ENCODE measurements at regions not wholly inside any gene's neighbourhood (a gene's known extent, or its start where the extent isn't known, plus 50 kb on each side); places are given as distances from the start of the nearest gene placed in this dataset.
"Not testable (repeated sequence)": the region's sequence is repeated elsewhere in the genome, so short reads cannot be mapped to it uniquely, and the experiment has no call there.

DNA sequence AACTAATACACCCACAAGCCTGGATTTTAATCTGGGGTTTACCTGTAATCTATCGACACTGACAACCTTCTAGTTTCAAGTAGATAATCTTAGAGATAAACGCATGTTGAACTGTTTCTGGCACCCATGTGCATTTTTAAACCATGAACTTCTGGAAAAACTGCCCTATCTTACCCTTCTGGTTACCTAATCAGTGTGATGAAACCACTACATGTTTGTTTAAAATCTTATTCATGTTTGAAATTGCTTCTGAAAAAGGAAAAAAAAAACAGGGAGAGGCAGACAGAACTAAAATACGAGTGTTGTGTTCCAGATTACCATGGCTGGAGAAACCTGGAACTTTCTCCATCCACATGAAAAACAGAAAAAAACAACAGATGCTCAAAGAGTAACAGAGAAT lies 139.3 kb downstream of the MID1IP1 start:
- no peak for DNase-seq (ENCODE audit: low read depth)

DNA sequence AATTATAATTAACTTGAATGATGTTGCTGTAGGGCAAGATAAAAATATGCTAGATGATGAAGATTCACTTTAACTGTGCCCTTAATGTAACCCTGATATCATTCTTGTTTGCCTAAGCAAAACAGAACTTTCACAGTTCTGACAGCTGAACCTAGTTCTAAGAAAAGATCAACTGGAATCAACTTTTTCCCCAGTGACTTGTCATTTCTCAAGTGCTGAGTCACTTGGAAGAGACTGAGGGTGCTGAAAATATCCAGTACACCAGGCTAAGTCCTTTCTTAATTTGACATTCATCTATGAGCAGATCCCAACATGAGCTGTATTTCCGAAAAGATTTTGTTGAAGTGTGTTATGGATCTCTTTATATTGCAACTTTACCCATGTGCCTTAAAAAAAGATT lies 140.4 kb downstream of the MID1IP1 start:
- no peak for DNase-seq (ENCODE audit: low read depth)

DNA sequence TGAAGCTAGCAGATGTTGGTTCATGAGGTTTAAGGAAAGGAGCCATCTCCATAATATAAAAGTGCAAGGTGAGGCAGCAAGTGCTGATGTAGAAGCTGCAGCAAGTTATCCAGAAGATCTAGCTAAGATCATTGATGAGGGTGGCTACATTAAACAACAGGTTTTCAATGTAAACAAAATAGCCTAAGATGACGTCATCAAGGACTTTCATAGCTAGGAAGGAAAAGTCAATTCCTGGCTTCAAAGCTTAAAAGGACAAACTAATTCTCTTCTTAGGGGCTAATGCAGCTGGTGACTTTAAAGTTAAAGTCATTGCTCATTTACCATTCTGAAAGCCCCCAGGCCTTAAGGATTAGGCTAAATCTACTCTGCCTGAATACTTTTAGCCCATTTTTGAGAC lies 141.9 kb downstream of the MID1IP1 start:
- no peak for DNase-seq (ENCODE audit: low read depth)

DNA sequence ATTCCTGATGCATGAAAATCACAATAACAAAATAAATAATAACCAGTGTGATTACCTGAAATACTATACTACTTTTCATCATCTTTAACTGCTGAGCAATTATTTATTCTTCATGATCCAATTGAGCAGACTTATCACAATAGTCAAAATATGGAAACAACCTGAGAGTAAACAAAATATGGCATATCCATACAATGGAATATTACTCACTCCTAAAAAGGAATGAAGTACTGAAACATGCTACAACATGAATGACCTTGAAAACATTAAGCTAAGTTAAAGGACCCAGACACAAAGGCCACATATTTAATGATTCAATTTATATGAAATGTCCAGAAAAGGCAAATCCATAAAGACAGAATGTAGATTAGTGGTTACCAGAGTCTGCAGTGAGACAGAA lies 146.8 kb downstream of the MID1IP1 start:
- DNase-seq (ENCODE audit: low read depth): no peak

DNA sequence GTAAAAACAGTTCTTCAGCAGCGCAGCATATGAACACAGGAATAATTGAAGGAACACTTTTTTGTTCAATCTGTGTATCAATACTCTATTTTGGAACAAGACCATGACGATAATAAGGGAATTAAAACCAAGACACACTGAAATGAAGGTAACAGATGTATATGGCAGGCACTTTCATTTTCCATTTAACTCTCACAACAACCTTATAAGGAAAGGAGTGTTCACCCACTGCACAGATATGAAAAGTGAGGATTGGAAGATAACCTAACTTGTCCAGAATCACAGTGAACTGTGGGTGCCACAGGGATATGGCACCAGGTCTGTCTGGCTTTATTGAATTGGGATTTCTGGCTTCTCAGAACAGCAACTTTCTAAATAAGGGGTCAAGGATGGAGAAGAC lies 153.3 kb downstream of the MID1IP1 start:
- no peak for DNase-seq (ENCODE audit: low read depth)

DNA sequence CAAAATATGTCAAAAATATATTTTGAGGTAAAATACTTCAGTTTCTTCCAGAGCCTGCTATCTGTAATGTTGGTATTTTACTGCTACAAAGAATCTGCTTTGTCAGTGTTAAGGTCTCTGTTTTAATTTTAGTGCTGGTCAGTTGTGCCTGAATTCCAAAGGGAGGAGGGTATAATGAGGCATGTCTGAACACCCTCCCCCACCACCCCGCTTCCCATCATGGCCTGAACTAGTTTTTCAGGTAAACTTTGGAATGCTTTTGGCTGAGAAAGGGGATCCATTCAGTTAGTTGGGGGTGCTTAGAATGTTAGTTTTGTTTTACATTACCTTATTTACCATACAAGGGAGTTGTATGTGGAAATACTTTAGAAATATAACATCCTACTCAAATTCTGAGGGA lies 158.5 kb downstream of the MID1IP1 start:
- DNase-seq (ENCODE audit: low read depth): no peak

DNA sequence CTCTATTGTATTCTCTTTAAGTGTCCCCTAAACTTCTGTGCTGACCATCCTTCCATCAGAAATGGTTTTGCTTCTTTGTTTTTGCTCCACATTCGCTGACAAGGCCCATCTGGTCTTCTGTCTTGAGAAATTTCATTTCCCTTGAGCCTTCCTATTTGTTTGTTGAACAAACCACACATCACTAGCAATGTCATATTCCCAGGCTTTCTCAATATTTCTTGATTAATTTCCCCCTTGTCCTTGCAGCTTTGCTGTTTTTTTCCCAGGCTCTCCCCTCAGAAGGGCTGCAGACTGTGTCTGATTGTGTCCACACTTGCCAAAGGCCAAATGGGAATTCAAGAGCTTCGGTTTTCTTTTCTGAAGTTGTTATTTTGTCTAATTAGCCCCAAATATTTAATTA lies 158.9 kb downstream of the MID1IP1 start:
- no peak for DNase-seq (ENCODE audit: low read depth)

DNA sequence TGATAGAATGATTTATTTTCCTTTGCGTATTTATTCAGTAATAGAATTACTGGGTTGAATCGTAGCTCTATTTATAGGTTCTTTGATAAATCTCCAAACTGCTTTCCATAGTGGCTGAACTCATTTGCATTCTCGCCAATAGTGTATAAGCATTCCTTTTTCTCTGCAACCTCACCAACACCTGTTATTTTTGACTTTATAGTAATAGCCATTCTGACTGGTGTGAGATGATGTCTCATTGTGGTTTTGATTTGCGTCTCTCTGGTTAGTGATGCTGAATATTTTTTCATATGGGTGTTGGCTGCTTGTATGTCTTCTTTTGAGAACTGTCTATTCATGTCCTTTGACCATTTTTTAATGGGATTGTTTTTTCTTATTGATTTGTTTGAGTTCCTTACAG lies 160.7 kb downstream of the MID1IP1 start:
- DNase-seq (ENCODE audit: low read depth): no peak

DNA sequence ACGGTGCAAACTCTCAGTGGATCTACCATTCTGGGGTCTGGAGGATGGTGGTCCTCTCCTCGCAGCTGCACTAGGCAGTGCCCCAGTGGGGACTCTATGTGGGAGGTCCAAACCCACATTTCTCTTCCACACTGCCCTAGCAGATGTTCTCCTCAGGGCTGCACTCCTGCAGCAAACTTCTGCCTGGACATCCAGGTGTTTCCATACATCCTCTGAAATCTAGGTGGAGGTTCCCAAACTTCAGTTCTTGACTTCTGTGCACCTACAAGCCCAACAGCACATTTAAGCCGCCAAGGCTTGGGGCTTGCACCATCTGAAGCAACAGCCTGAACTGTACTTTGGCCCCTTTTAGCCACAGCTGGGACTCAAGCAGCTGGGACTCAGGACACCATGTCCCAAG lies 162.0 kb downstream of the MID1IP1 start:
- DNase-seq (ENCODE audit: low read depth): not testable (repeated sequence)

DNA sequence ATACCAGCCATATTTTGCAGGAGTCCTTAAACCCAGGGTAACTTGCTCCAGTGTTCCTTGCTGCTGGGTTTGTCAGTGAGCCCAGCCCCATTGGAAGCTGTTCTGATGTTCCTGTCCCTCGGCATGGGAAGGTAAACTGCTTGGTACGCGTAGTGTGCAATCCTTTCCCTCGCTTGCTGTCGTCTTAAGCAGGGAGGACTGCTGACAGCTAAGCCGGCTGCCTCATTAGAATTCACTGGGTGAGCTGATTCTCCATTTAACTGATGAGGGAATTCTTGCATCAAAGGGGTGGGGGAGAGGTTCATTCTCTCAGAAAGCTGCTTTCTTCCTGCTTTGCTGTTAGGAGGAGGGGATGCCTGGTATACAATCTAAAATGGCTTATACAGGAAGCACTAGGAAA lies 164.6 kb downstream of the MID1IP1 start:
- DNase-seq (ENCODE audit: low read depth): no peak

DNA sequence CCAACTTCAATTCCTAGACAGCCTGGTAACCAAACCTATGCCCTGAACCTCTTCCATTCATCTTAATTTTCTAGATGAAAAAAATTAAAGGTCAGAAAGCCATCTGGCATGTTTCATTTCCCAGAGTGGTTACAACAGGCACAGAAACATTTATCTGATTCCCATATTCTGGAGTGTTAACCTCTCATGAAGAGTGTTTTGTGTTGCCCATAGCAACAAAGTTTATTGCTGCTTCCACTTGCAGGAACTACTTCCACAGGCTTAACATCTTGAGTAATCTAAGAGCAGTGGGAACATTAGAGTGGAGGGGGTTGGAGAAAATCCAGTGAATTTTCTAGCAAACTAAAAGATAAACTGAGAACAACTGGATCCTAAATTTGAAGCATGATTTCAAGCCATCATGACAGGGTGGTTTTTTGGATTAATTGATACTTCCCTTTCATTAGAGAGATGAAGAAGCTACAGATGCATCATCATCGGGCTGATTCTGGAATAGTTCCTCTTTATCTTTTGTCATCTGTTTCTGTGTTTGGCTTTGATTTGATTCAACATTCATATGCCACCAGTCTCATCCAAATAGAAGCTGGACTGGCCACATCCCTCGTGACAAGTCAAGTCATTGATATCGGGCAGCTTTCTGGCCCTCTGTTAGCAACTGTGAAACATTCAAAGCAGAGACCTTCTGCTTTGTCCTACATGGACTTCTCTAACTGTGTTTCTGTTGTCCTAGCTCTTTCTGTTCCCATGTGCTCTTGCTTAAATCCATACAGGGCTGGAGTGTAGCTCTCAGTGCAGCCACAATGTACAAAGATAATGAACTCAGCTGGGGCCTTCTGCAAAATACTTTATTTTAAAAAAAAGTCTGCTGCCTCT lies 167.3 kb downstream of the MID1IP1 start:
- DNase-seq (ENCODE audit: low read depth): no peak

DNA sequence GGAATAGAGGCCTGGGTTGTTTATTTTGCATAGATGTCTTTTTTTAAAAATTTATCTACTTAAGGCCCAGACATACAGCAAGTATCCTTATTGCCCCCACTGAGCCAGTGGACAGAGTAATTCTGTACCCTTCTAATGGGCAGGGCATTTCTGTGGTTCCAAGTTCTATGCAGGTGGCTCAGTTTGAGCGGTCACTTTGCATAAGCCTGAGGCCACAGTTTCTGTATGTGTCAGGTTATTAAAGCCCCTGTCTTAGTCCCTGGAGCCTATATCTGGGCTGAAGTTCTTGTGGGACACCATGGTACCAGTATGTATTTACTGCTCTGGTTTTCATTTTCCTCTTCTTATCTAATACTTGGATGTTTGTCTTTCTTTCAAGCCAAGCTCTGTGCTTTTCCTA lies 168.8 kb downstream of the MID1IP1 start:
- DNase-seq (ENCODE audit: low read depth): no peak

DNA sequence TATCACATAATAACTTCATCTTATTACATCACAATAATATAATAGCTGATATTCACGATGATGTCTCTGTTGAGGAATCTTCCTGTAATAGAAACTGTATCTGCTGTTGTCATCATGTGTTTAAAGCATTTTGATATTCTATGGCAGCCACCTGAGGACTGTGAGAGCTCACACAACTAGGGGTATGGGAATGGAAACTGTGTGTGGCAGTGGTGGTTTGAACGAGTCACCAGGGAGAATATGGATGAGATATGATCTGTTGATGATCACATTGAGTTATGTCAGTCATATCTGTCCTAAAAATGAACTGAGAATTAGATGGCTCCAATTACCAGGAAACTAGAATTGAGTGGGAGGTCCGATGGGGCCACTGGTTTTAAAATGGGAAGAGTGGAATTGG lies 169.6 kb downstream of the MID1IP1 start:
- DNase-seq (ENCODE audit: low read depth): no peak

DNA sequence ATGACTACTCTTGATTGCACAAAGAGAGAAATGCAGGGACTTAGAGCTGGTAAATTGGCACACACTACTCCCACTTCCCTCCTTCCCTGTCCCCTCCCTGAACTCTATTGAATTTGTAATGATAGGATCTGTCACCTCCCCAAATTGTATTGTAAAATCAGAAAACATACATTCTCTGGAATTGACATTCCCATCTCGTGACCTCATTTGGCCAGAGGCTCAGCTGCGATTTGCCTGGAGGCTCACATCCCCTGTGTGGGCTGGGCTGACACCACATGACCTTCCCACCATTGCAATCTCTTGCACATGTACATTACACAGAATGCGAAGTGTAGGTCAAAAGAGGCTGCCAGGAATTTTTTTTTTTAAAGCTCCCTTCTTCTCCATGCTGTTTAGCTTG lies 172.1 kb downstream of the MID1IP1 start:
- DNase-seq (ENCODE audit: low read depth): no peak

DNA sequence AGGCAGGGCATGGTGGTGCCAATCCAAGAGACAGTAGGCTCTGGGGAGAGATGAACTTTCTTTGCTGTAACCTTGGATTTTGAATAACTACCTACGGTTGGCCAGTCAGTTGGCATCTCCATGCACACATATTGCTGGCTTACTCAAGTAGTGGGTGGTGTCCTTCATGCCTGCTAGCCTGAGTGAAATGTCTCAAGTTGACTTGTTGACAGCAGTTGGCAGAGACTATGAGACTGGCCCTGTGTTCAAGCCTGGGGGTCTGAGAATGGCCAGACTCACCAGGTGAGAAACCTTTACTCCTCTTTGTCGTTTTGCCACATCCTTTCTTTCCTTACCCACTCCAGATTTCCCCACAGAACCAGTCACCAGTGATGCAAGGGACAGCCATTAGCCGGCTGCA lies 173.3 kb downstream of the MID1IP1 start:
- DNase-seq (ENCODE audit: low read depth): no peak

DNA sequence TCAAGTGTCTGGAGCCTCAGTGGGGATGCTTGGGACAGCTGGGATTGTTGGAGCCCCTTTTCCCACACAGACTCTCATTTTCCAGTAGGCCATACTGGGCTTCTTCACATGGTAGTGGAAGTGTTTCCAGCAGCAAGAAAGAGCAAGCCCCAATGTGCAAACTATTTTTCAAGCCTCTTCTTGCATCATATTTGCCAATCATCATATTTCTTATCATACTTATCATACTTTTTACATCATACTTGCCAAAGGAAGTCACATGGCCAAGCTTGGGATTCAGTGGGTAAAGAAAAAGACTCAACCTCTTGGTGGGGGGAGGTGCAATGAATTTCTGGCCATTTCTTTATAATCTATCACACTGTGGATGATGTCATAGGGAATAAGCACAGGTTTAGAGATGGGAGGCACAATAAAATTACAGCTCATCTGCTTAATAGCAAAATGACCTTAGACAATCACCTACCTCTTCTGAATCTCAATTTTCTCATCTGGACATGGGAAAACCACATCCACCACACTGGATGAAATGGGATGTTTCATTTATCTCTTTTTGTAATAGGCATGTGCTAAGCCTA lies 174.2 kb downstream of the MID1IP1 start:
- no peak for DNase-seq (ENCODE audit: low read depth)

DNA sequence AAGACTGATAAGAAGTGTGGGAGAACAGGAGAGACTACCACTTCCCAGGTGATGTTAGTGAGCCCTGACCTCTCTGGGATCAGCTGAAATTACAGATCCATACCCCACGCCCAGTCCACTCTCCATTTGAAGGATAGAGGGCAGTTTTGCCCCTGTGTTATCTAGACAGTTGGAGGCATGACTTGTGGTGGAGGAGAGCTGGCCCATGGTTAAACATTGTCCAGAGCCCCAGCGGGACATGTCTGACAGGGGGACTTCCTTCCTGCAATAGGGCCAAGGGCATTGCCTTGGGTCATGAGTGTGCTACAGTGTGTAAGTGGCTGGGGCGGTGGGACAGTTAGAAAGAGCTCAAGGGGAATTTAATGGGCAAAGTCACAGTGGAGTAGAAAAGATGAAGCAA lies 181.1 kb downstream of the MID1IP1 start:
- DNase-seq (ENCODE audit: low read depth): no peak

DNA sequence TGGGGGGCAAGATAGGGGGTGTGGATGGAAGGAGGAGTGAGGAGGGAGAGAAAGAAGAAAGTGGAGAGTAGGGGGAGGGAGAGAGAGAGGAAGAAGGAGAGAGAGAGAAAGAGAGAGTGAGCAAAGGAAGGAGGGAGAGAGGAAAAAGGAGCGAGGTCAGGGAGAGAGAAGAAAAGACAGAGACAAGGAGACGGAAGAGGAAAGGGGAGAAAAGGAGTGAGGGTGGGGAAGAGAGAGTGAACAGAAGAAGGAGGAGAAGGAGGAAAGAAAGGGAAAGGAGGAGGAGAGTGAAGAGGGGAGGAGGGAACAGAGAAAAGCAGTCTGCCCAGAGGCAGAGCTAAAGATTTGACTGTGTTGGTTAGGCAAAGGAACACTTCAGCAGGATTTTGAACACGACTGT lies 181.6 kb downstream of the MID1IP1 start:
- no peak for DNase-seq (ENCODE audit: low read depth)

DNA sequence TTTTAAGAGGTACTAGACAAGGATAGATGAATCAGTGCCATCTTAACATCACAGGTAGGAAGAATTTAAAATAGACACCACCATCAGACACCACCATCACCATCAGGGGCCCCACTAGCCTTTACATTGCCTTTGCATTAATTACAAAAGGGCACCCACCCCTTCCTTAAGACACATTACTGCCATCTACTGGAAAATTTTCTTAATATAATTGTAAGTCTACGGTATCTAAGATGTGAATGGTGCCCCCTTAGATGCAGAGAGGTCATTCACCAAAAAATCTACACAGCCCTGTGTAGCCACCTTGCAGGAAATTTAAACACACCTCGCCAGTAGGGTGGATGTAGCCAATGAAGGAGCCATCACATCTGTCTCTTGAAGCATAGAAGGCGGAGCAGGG lies 184.1 kb downstream of the MID1IP1 start:
- DNase-seq (ENCODE audit: low read depth): no peak

DNA sequence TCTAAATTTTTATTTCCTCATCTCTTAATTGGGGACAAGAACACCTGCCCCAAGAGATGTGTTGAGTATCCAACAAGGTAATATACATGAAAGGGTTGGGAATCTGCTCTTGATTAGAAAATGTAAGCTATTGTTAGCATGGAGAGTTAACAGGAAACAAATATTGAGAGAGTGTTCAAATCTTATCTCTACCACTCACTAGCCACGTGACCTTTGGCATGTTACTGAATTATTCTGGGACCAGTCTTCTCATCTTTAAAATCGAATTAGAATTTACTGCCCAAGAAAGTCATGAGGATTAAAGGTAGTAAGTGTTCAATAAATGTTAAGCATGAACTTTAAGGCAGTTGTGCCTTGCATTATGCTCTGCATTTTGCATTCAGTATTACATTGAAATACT lies 184.7 kb downstream of the MID1IP1 start:
- DNase-seq (ENCODE audit: low read depth): no peak

DNA sequence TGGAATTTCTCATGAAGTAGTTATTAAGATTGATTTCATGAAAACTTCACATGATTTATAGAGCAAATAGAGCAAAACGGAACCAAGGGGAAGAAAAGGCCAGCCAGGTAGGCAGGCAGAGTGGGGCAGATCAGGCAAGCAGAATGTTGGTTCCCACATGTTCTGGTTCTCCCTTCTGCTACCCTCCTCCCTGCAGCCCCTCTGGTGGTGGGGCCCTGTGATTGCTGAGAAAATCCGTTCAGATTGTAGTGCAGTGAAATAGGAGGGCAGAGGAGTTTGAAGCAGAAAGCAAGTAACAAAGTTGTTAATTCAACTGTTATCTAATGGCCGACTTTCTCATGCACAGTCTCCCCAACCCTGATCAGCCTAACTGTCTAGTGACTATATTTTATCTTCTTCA lies 185.3 kb downstream of the MID1IP1 start:
- no peak for DNase-seq (ENCODE audit: low read depth)

DNA sequence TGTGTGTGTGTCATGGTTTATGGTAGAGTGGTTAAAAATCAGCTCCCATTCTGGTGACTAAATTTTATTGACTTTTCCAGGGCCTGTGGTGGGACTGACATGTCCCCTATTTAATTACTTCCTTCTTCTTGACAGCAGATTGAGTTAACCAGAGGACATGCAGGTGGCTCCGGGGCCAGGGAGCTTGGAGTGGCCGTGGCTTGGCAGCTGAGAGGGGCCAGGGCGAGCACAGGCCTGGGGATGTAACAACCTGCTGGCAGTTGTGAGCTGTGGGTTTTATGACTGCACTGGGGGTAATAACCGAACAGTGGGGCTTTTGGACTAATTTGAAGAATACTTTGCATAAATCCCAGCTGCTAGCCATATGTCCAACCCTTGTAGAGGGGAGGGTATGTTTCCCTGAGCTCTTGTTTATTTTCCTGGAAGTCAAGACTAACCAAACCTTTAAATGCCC lies 186.0 kb downstream of the MID1IP1 start:
- DNase-seq (ENCODE audit: low read depth): no peak

DNA sequence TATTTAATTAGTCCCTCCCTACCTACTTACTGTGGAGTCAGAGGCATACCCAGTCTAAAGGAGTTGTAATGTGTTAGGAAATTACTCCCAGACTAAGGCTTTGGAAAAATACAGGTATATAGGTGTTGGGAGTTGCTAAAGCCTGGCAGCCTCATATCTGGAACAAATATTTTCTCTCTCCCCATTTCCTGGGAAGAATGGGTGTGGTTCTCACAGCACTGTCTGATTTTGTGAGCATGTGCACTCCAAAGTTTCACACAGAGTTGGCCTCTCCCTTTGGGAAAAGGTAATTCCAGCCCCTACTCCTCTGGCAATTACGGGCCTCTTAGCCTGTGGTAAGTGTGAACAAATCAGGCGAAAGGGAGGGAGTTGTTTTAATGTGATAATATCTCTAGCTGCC lies 187.0 kb downstream of the MID1IP1 start:
- DNase-seq (ENCODE audit: low read depth): no peak

DNA sequence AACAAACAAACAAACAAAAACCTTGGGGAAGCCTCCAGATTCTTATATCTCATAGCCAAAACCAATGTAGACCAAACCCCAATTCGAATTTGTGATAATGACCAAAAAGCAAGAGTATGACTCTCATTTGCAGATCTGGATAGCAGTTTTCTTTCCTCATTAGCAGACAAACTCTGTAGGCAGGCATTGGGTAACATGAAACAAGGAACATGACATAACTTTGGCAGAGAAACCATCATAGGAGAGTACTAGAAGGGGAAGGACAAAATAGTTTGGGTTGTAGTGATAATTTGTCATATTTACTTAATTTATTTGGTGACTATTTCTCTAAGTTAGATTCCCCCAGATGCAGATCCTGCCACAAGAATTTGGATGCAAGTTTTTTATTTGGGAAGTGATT lies 187.8 kb downstream of the MID1IP1 start:
- no peak for DNase-seq (ENCODE audit: low read depth)
